OCI-LY3 (cell line): ENCODE measurements at regions not wholly inside any gene's neighbourhood (a gene's known extent, or its start where the extent isn't known, plus 50 kb on each side); places are given as distances from the start of the nearest gene placed in this dataset.

Experiments used
- H2AFZ ChIP-seq: fragments of 200-600, 300-600 bp; shearing (Covaris generic); 2 replicates; pipeline ENCODE4 v1.6.0; 2014; ENCODE audit warnings: antibody characterized with exemption, low read depth, low read length
- H3K27ac ChIP-seq: fragments of 200-600, 300-600 bp; sonication (generic); 2 replicates; pipeline ENCODE4 v1.5.1; 2014; ENCODE audit warnings: mild to moderate bottlenecking, low read length, moderate library complexity, mixed read lengths
- H3K27me3 ChIP-seq: fragments of 200-600, 300-600 bp; sonication (generic); 2 replicates; pipeline ENCODE4 v1.6.1; 2014; ENCODE audit warnings: low read depth, low read length, mixed read lengths
- H3K36me3 ChIP-seq: fragments of 200-600, 300-600 bp; sonication (generic); replicated peaks from 2 replicates; pipeline ENCODE3; 2014; ENCODE audit warnings: low read depth, low read length, mixed read lengths
- H3K4me1 ChIP-seq: fragments of 300-600, 200-600 bp; sonication (generic); 2 replicates; pipeline ENCODE4 v1.6.1; 2014; ENCODE audit warnings: low read length, mixed read lengths
- H3K4me2 ChIP-seq: fragments of 200-600, 300-600 bp; sonication (generic); 2 replicates; pipeline ENCODE4 v1.6.1; 2014; ENCODE audit warnings: low read length, mixed read lengths
- H3K4me3 ChIP-seq: fragments of 300-600, 200-600 bp; sonication (generic); 2 replicates; pipeline ENCODE4 v1.5.1; 2014; ENCODE audit warnings: antibody characterized with exemption, mild to moderate bottlenecking, low read length, moderate library complexity
- H3K79me2 ChIP-seq: fragments of 300-600, 200-600 bp; shearing (Covaris generic); 2 replicates; pipeline ENCODE4 v1.6.1; 2014; ENCODE audit warnings: mild to moderate bottlenecking, low read length, mixed read lengths
- H3K9ac ChIP-seq: fragments of 300-600, 200-600 bp; shearing (Covaris generic); 2 replicates; pipeline ENCODE4 v1.6.0; 2014; ENCODE audit warnings: mild to moderate bottlenecking, low read length, moderate library complexity
- H3K9me3 ChIP-seq: fragments of 200-600, 300-600 bp; shearing (Covaris generic); 2 replicates; pipeline ENCODE4 v1.6.1; 2014; ENCODE audit warnings: low read length, mixed read lengths; ENCODE audit not compliant: insufficient read depth
- H4K20me1 ChIP-seq: fragments of 200-600, 300-600 bp; sonication (generic); 2 replicates; pipeline ENCODE4 v1.6.1; 2016; ENCODE audit warnings: low read length, mixed read lengths; ENCODE audit not compliant: insufficient read depth
- CTCF ChIP-seq: fragments of 200-600, 300-600 bp; sonication (generic); IDR thresholded peaks from 2 replicates; pipeline ENCODE4 v1.5.1; 2014; ENCODE audit warnings: antibody characterized with exemption, low read length, low read depth
- EZH2phosphoT487 ChIP-seq: fragments of 200-600 bp; shearing (Covaris generic); IDR thresholded peaks from 2 replicates; pipeline ENCODE4 v1.6.1; 2018; ENCODE audit warnings: antibody characterized with exemption, mixed run types, low read depth

GRCh38 chr5:120037451-120037850 lies 408.1 kb downstream of the FAM170A start:
- H3K9ac ChIP-seq, result no peak overlapping the region
- H3K4me1 ChIP-seq, result peaks cover 7% of the 10 kb centered on the region; the same call in 1 of the 2 replicates
- no peak overlapping the region for H2AFZ ChIP-seq
- H3K36me3 ChIP-seq, result no peaks in the 10 kb centered on the region
- peak overlapping the region; percentile 55 for H3K4me2 ChIP-seq
- H4K20me1 ChIP-seq, result no peaks in the 10 kb centered on the region
- no peak for TF ChIP-seq CTCF
- no peak for TF ChIP-seq EZH2phosphoT487
- H3K79me2 ChIP-seq, result no peaks in the 10 kb centered on the region
- H3K27me3 ChIP-seq, result no peaks in the 10 kb centered on the region
- no peak overlapping the region for H3K4me3 ChIP-seq
- H3K9me3 ChIP-seq, result no peaks in the 10 kb centered on the region
- no peak overlapping the region for H3K27ac ChIP-seq

GRCh38 chr5:120039111-120039510 lies 409.8 kb downstream of the FAM170A start:
- Histone ChIP-seq H3K27me3 (no peaks in the 10 kb centered on the region), H3K9ac (no peak overlapping the region), H3K9me3 (no peaks in the 10 kb centered on the region), H4K20me1 (no peaks in the 10 kb centered on the region), H3K27ac (no peak overlapping the region), H3K4me2 (no peak overlapping the region), H3K79me2 (no peaks in the 10 kb centered on the region), H3K4me3 (no peak overlapping the region), H3K36me3 (no peaks in the 10 kb centered on the region), H3K4me1 (peaks cover 7% of the 10 kb centered on the region; the same call in 1 of the 2 replicates), H2AFZ (no peak overlapping the region)
- no peak for TF ChIP-seq EZH2phosphoT487
- no peak for TF ChIP-seq CTCF

DNA sequence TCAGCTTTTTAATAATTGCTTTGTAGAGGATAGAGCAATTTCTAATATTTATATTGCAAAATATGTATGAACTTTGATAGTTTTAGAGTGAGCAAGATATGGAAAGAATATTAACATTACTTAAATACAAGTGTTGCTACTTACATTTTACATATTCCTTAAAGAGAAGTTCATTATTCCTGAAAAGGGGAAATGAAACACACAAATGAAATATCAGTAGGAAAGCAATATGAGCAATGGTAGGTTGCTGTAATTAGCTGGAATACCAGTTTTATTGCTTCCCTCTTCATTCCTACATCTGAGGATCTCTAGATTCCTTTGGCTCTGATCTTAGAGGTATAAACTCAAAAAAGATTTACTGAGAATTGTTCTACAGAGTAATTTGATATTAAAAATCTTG lies 414.1 kb downstream of the FAM170A start:
- no peak overlapping the region for H3K4me3 ChIP-seq
- TF ChIP-seq EZH2phosphoT487 (no peak), CTCF (no peak)
- H4K20me1 ChIP-seq, result no peaks in the 10 kb centered on the region
- no peak overlapping the region for H2AFZ ChIP-seq
- H3K36me3 ChIP-seq, result no peaks in the 10 kb centered on the region
- no peak overlapping the region for H3K4me2 ChIP-seq
- H3K4me1 ChIP-seq, result no peaks in the 10 kb centered on the region
- H3K27ac ChIP-seq, result no peak overlapping the region
- no peaks in the 10 kb centered on the region for H3K79me2 ChIP-seq
- H3K9ac ChIP-seq, result no peak overlapping the region
- no peaks in the 10 kb centered on the region for H3K27me3 ChIP-seq
- no peaks in the 10 kb centered on the region for H3K9me3 ChIP-seq

DNA sequence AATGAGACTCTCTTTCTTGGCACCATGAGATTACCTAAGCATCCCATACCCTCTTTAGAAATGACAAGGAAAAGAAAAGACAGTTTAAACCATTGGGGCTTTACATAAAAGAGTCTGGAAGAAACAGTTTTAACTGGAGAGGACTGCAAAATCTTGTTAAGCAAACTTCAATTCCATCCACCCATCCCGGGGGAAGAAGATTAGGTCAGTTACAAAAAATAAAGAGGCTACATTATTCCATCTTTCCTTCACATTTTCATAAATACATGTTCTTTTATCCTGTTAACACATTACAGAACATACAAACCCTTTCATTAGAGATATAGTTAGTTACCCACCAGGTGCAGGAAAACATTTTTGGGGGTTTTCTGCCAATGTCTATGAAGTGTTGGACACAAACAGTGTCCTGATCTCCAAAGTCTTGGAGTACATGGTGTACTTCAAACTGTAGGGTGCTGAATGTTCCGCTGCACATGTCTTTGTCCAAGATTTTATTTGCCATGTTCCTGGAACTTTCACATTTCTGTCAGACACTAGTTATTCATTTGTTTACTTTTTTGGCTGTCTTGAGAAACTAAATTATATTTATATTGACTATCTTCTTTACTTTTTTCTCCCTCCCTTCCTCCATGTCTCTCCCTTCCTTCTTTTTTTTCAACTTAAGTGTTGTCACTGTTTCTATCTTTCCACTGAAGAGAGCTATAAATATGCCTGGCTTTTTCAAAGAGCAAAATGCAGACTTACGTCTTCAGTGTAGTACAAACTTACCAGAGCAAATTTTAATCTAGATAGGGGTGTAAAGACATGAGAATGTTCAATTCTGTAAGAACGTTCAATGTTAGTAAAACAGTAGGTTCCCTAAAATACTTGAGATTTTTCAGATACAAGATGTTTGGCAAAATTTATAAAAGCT lies 410.9 kb upstream of the PRR16 start:
- Histone ChIP-seq H3K9ac (no peak overlapping the region), H3K4me3 (no peak overlapping the region), H3K27me3 (no peaks in the 10 kb centered on the region), H4K20me1 (no peaks in the 10 kb centered on the region), H3K9me3 (no peaks in the 10 kb centered on the region), H3K27ac (no peak overlapping the region), H2AFZ (no peak overlapping the region), H3K79me2 (no peaks in the 10 kb centered on the region), H3K4me2 (no peak overlapping the region), H3K36me3 (no peaks in the 10 kb centered on the region), H3K4me1 (no peaks in the 10 kb centered on the region)
- TF ChIP-seq CTCF, result no peak
- no peak for TF ChIP-seq EZH2phosphoT487
